ENCODE measurements at regions not wholly inside any gene's neighbourhood (a gene's known extent, or its start where the extent isn't known, plus 50 kb on each side); places are given as distances from the start of the nearest gene placed in this dataset.

DNA sequence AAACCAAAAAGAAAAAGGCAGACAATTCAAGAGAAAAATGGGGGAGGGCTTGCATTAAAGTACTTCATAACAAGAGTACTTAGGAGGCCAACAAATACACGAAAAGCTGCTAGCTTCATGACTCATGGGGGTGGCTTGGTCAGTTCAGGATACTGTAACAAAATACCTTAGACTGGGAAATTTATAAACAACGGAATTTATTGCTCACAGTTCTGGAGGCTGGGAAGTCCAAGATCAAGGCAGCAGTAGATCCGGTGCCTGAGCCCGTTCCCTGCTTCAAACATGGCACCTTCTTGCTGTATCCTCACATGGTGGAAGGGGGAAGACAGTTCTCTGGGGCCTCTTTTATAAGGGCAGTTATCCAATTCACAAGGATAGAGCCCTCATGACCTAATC is 111.4 kb downstream of the C9orf50 start:
- H3K9me3 ChIP-seq (ENCODE audit: severe bottlenecking): peaks cover 12% of the 10 kb centered on the region
- peak; percentile 9 for DNase-seq (ENCODE audit: low spot score)
- H3K36me3 ChIP-seq (ENCODE audit: low read depth): no peaks in the 10 kb centered on the region
- no peak overlapping the region for H3K27ac ChIP-seq (ENCODE audit: poor library complexity, severe bottlenecking)
- no peak overlapping the region for H3K4me3 ChIP-seq (ENCODE audit: severe bottlenecking)
- TF ChIP-seq, protein P1, sequence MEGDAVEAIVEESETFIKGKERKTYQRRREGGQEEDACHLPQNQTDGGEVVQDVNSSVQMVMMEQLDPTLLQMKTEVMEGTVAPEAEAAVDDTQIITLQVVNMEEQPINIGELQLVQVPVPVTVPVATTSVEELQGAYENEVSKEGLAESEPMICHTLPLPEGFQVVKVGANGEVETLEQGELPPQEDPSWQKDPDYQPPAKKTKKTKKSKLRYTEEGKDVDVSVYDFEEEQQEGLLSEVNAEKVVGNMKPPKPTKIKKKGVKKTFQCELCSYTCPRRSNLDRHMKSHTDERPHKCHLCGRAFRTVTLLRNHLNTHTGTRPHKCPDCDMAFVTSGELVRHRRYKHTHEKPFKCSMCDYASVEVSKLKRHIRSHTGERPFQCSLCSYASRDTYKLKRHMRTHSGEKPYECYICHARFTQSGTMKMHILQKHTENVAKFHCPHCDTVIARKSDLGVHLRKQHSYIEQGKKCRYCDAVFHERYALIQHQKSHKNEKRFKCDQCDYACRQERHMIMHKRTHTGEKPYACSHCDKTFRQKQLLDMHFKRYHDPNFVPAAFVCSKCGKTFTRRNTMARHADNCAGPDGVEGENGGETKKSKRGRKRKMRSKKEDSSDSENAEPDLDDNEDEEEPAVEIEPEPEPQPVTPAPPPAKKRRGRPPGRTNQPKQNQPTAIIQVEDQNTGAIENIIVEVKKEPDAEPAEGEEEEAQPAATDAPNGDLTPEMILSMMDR (IDR thresholded peaks at IDR 0.05; ENCODE audit: poor library complexity, severe bottlenecking): no peak
- peak; percentile 60 for ATAC-seq (ENCODE audit: low read depth)
- H3K4me1 ChIP-seq (ENCODE audit: insufficient read depth, poor library complexity, severe bottlenecking): no peaks in the 10 kb centered on the region
- no peaks in the 10 kb centered on the region for H3K27me3 ChIP-seq (ENCODE audit: insufficient read depth, poor library complexity, severe bottlenecking)

DNA sequence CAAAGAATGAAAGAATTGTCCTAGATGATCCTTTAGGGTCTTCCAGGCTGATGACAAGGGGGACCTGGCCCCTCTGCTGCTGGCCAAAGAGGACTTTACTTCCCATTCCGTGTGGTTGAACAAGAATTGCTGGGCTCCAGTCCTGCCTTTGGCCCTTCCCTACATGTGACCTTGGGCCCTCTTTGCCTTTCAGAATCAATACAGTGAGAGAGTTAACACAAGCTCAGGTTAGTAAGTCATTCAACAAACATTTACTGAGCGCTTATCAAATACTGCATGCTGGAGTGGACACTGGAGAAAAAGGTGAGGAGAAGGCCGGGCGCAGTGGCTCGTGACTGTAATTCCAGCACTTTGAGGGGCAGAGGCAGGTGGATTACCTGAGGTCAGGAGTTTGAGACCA is 113.1 kb downstream of the C9orf50 start:
- Histone ChIP-seq H3K4me3 (ENCODE audit: severe bottlenecking) (no peak overlapping the region), H3K27ac (ENCODE audit: poor library complexity, severe bottlenecking) (no peak overlapping the region), H3K36me3 (ENCODE audit: low read depth) (no peaks in the 10 kb centered on the region), H3K4me1 (ENCODE audit: insufficient read depth, poor library complexity, severe bottlenecking) (no peaks in the 10 kb centered on the region), H3K27me3 (ENCODE audit: insufficient read depth, poor library complexity, severe bottlenecking) (no peaks in the 10 kb centered on the region), H3K9me3 (ENCODE audit: severe bottlenecking) (peaks cover 1% of the 10 kb centered on the region)
- TF ChIP-seq, protein P1 (IDR thresholded peaks at IDR 0.05; ENCODE audit: poor library complexity, severe bottlenecking): no peak
- ATAC-seq (ENCODE audit: low read depth): no peak
- peak; percentile 18 for DNase-seq (ENCODE audit: low spot score)

DNA sequence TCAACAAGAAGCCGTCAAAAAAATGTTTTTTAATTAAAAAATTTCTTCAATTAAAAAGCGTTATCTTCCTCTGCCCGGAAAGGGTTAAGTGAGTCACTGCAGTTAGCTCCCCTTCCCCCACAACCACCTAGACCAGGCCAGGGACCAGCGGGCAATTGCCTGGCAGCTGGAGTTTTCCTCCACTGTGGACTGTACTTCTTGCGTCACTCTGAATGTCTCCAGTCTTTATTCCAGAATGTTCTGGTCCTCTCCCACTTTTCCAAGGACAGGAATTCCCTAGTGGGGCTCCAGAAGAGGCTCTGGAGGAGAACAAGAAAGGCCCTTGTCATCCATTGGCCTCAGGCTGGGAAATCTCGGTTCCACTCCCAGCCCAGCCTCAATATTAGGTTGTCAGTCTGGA is 114.0 kb downstream of the C9orf50 start:
- Histone ChIP-seq H3K27me3 (ENCODE audit: insufficient read depth, poor library complexity, severe bottlenecking) (no peaks in the 10 kb centered on the region), H3K9me3 (ENCODE audit: severe bottlenecking) (no peaks in the 10 kb centered on the region), H3K36me3 (ENCODE audit: low read depth) (no peaks in the 10 kb centered on the region), H3K4me3 (ENCODE audit: severe bottlenecking) (no peak overlapping the region), H3K4me1 (ENCODE audit: insufficient read depth, poor library complexity, severe bottlenecking) (no peaks in the 10 kb centered on the region), H3K27ac (ENCODE audit: poor library complexity, severe bottlenecking) (no peak overlapping the region)
- TF ChIP-seq, protein P1 (IDR thresholded peaks at IDR 0.05; ENCODE audit: poor library complexity, severe bottlenecking): no peak
- DNase-seq (ENCODE audit: low spot score): no peak
- no peak; the same call in 2 of the 3 replicates for ATAC-seq (ENCODE audit: low read depth)

DNA sequence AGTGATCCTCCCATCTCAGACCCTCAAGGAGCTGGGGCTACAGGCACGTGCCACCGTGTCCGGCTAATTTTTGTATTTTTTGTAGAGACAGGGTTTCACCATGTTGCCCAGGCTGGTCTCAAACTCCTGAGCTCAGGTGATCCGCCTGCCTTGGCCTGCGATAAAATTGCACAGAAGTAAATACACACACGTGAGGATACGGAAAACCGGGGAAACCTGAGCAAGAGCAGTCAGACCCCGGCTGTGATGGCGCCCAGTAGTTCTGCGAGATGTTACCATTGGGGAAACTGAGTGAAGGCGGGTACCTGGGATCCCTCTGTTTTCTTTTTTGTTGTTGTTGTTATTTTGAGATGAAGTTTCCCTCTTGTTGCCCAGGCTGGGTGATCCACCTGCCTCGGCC is 114.9 kb downstream of the C9orf50 start:
- TF ChIP-seq, protein P1 (IDR thresholded peaks at IDR 0.05; ENCODE audit: poor library complexity, severe bottlenecking): no peak
- Histone ChIP-seq H3K36me3 (ENCODE audit: low read depth) (no peaks in the 10 kb centered on the region), H3K27ac (ENCODE audit: poor library complexity, severe bottlenecking) (no peak overlapping the region), H3K4me3 (ENCODE audit: severe bottlenecking) (no peak overlapping the region), H3K4me1 (ENCODE audit: insufficient read depth, poor library complexity, severe bottlenecking) (no peaks in the 10 kb centered on the region), H3K9me3 (ENCODE audit: severe bottlenecking) (no peaks in the 10 kb centered on the region), H3K27me3 (ENCODE audit: insufficient read depth, poor library complexity, severe bottlenecking) (no peaks in the 10 kb centered on the region)
- ATAC-seq (ENCODE audit: low read depth) (no peak), DNase-seq (ENCODE audit: low spot score) (no peak)

DNA sequence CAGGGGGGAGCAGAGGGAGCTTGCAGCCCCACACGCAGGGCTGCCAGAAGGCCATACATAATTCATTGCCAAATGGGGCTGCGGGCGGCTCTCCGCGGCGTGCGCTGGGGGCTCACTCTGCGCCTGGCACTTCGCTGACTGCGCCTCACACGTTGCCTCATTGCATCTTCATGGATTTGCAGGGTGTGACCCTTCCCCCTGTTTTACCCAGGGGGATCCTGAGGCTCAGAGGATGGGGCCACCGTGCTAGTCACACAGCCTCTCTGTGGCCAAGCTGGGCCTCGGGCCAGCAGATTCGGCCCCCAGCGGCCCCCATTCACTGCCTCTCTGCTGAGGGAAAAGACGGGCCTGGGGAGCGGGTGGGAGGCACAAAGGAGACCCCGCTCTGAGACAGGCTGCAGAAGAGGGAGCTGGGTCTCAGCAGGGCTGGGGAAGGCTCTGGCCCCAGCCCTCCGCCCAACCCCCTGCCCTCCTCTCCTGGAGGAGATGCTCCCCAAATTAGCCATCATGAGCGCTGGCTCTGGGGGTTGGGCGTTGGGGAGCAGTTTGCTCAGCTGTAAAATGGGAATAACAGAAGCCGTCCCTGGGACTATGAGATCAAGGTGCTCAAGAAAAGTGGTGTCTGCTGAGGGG is 115.5 kb downstream of the C9orf50 start:
- no peaks in the 10 kb centered on the region for H3K4me1 ChIP-seq (ENCODE audit: insufficient read depth, poor library complexity, severe bottlenecking)
- no peak for ATAC-seq (ENCODE audit: low read depth)
- no peak overlapping the region for H3K27ac ChIP-seq (ENCODE audit: poor library complexity, severe bottlenecking)

More for the DNA sequence above, 115.5 kb downstream of the C9orf50 start:
- Histone ChIP-seq H3K4me3 (ENCODE audit: severe bottlenecking) (no peak overlapping the region), H3K9me3 (ENCODE audit: severe bottlenecking) (no peaks in the 10 kb centered on the region), H3K27me3 (ENCODE audit: insufficient read depth, poor library complexity, severe bottlenecking) (no peaks in the 10 kb centered on the region), H3K36me3 (ENCODE audit: low read depth) (no peaks in the 10 kb centered on the region)
- TF ChIP-seq, protein P1 (IDR thresholded peaks at IDR 0.05; ENCODE audit: poor library complexity, severe bottlenecking): no peak
- no peak for DNase-seq (ENCODE audit: low spot score)

Data from RWPE2 (cell line).